ENCODE measurements at regions not wholly inside any gene's neighbourhood (a gene's known extent, or its start where the extent isn't known, plus 50 kb on each side); places are given as distances from the start of the nearest gene placed in this dataset.
"Not testable (repeated sequence)": the region's sequence is repeated elsewhere in the genome, so short reads cannot be mapped to it uniquely, and the experiment has no call there.

DNA sequence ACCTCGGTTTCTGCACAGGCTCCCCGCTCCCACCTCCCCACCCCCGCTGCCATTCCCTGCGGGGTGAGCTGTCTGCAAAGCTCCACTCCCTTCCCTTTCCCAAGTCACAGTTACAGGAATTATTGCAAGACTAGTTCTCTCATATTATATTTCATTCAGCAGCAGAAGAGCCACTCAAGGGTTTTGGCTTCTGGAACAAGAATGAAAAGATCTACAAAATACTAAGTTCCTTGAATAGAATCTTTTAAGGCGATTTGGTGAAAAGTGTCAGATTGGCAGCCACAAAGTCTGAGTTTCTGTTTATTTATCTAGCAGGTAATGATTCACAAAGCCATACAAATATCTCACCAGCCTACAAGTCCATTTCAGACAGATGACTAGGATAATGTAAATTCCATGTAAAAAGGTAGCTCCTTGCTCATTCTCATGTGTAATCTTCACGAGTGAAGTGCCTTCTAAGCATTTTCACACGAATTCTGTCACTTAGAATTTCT lies 221.9 kb upstream of the RBBP8 start:
- no peak for TF ChIP-seq EP300 (IDR thresholded peaks at IDR 0.05)
- TF ChIP-seq CTCF (IDR thresholded peaks at IDR 0.05): no peak
- TF ChIP-seq POLR2AphosphoS5 (IDR thresholded peaks at IDR 0.05): no peak
- TF ChIP-seq POLR2A (IDR thresholded peaks at IDR 0.05): no peak
- no peak for DNase-seq (ENCODE audit: low spot score in 2 of 2)
- H3K4me1 ChIP-seq: peaks cover 12% of the 10 kb centered on the region
- H3K4me3 ChIP-seq: peak overlapping the region; percentile 37
- no peak overlapping the region for H3K27ac ChIP-seq
- H3K9me3 ChIP-seq: no peaks in the 10 kb centered on the region
- WGBS: 42% methylated on average over 7 of the region's 7 CpGs
- no peaks in the 10 kb centered on the region for H3K36me3 ChIP-seq
- H3K27me3 ChIP-seq: no peaks in the 10 kb centered on the region

- DNase-seq (ENCODE audit: low spot score in 2 of 2): no peak
- no peak overlapping the region for H3K27ac ChIP-seq
- H3K4me1 ChIP-seq: peaks cover 12% of the 10 kb centered on the region
- H3K4me3 ChIP-seq: no peak overlapping the region
- H3K27me3 ChIP-seq: no peaks in the 10 kb centered on the region
- TF ChIP-seq POLR2A (IDR thresholded peaks at IDR 0.05) (no peak), EP300 (IDR thresholded peaks at IDR 0.05) (no peak), POLR2AphosphoS5 (IDR thresholded peaks at IDR 0.05) (no peak), CTCF (IDR thresholded peaks at IDR 0.05) (no peak)
- no peaks in the 10 kb centered on the region for H3K9me3 ChIP-seq
- WGBS: 60% methylated on average over 1 of the region's 1 CpG
- no peaks in the 10 kb centered on the region for H3K36me3 ChIP-seq
Observed at GRCh38 chr18:22713511-22713910, 219.6 kb upstream of the RBBP8 start.

DNA sequence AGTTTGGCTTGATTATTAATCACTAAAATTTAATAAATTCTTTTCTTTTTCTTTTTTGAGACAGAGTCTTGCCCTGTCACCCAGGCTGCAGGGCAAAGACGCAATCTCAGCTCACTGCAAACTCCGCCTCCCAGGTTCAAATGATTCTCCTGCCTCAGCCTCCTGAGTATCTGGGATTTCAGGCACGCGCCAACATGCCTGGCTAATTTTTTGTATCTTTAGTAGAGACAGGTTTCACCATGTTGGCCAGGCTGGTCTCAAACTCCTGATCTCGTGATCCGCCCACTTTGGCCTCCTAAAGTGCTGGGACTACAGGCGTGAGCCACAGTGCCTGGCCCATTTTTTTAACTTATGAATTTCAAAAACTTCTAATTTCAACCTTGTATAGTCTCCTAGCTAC lies 215.6 kb upstream of the RBBP8 start:
- H3K27ac ChIP-seq; H3K27me3 ChIP-seq; DNase-seq (ENCODE audit: low spot score in 2 of 2); H3K4me1 ChIP-seq; H3K9me3 ChIP-seq; H3K4me3 ChIP-seq; H3K36me3 ChIP-seq: not testable (repeated sequence)
- WGBS: 82% methylated on average over 7 of the region's 7 CpGs

DNA sequence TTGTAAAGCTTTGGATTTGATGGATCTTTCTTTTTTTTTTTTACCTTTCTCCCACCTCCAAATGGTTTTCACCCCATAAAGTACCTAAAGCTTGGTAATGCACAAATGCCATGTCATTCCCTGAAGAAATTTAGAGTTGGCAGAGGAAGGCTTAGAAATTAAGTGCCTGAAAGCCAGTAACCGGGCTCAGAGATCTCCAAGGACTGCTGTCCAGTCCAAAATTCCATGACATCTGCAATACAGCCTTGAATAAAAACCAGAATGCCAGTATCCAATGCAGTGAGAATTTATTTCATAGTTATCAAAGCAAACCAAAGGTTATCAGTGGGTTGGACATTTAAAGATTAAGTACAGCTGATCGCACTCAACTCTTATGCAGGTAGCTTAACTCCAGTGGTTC lies 209.9 kb upstream of the RBBP8 start:
- no peaks in the 10 kb centered on the region for H3K9me3 ChIP-seq
- H3K4me1 ChIP-seq: no peaks in the 10 kb centered on the region
- no peak overlapping the region for H3K27ac ChIP-seq
- no peak overlapping the region for H3K4me3 ChIP-seq
- TF ChIP-seq POLR2AphosphoS5 (IDR thresholded peaks at IDR 0.05) (no peak), POLR2A (IDR thresholded peaks at IDR 0.05) (no peak), EP300 (IDR thresholded peaks at IDR 0.05) (no peak), CTCF (IDR thresholded peaks at IDR 0.05) (no peak)
- no peaks in the 10 kb centered on the region for H3K36me3 ChIP-seq
- whole genome bisulfite sequencing: 86% methylated on average over 2 of the region's 2 CpGs
- H3K27me3 ChIP-seq: no peaks in the 10 kb centered on the region
- no peak for DNase-seq (ENCODE audit: low spot score in 2 of 2)

DNA sequence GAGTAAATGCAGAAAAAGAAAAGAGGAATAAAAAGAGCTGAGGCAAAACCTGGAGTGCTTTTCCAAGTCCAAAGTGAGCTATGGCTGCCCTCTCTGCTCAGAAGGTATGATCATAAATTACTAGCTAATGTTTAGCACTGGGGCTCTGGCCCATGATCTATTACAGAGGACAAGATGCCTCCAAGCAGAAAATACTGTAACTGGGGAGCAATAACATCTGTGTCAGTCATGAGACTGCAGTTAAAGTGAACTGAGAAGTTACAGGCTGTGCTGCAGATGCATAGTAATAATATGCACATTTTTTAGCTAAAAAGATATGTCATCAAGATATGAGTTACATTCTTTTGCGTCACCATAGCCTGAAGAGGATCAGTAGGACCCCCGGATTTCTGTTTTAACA lies 209.4 kb upstream of the RBBP8 start:
- 41% methylated on average over 2 of the region's 2 CpGs for WGBS
- TF ChIP-seq CTCF (IDR thresholded peaks at IDR 0.05) (no peak), POLR2A (IDR thresholded peaks at IDR 0.05) (no peak), POLR2AphosphoS5 (IDR thresholded peaks at IDR 0.05) (no peak), EP300 (IDR thresholded peaks at IDR 0.05) (no peak)
- no peaks in the 10 kb centered on the region for H3K9me3 ChIP-seq
- DNase-seq (ENCODE audit: low spot score in 2 of 2): no peak
- H3K4me3 ChIP-seq: no peak overlapping the region
- H3K27ac ChIP-seq: no peak overlapping the region
- H3K36me3 ChIP-seq: no peaks in the 10 kb centered on the region
- H3K27me3 ChIP-seq: no peaks in the 10 kb centered on the region
- H3K4me1 ChIP-seq: no peaks in the 10 kb centered on the region

GRCh38 chr18:22726469-22726868 lies 206.7 kb upstream of the RBBP8 start:
- Histone ChIP-seq H3K27ac (no peak overlapping the region), H3K36me3 (no peaks in the 10 kb centered on the region), H3K9me3 (no peaks in the 10 kb centered on the region), H3K4me3 (no peak overlapping the region), H3K4me1 (no peaks in the 10 kb centered on the region), H3K27me3 (no peaks in the 10 kb centered on the region)
- TF ChIP-seq POLR2AphosphoS5 (IDR thresholded peaks at IDR 0.05) (no peak), POLR2A (IDR thresholded peaks at IDR 0.05) (no peak), EP300 (IDR thresholded peaks at IDR 0.05) (no peak), CTCF (IDR thresholded peaks at IDR 0.05) (no peak)
- DNase-seq (ENCODE audit: low spot score in 2 of 2): no peak
- WGBS: 75% methylated on average over 2 of the region's 2 CpGs

Data from suprapubic skin (tissue), 4 donors.